Kidney glomerular epithelial cell (primary cell): ENCODE measurements at regions not wholly inside any gene's neighbourhood (a gene's known extent, or its start where the extent isn't known, plus 50 kb on each side); places are given as distances from the start of the nearest gene placed in this dataset.

Experiments used
- DNase-seq: peaks from one replicate; lab custom pipeline; 2025; lab: John Stamatoyannopoulos, UW

- DNase-seq = no peak
Observed at GRCh38 chr15:88315221-88315878, 58.8 kb upstream of the NTRK3 start.

GRCh38 chr15:88312941-88313579 is 56.5 kb upstream of the NTRK3 start:
- no peak for DNase-seq

GRCh38 chr15:88309363-88309762 is 52.8 kb upstream of the NTRK3 start:
- DNase-seq = no peak

- DNase-seq = no peak
Observed at GRCh38 chr15:88307344-88307743, 50.8 kb upstream of the NTRK3 start.
